ENCODE measurements at regions not wholly inside any gene's neighbourhood (a gene's known extent, or its start where the extent isn't known, plus 50 kb on each side); places are given as distances from the start of the nearest gene placed in this dataset.

- TF ChIP-seq CTCF (IDR thresholded peaks at IDR 0.05) (no peak), POLR2A (IDR thresholded peaks at IDR 0.05) (no peak), EP300 (IDR thresholded peaks at IDR 0.05) (no peak)
Measured at GRCh38 chr6:88499436-88499835, 333.3 kb upstream of the CNR1 start.

All from ovary (tissue), 3 donors.